Left lung (tissue), 4 donors: ENCODE measurements at regions not wholly inside any gene's neighbourhood (a gene's known extent, or its start where the extent isn't known, plus 50 kb on each side); places are given as distances from the start of the nearest gene placed in this dataset.
A peak's percentile ranks its signal among the peaks of the same experiment; 100 is the strongest.

Experiments
- ATAC-seq: fragments of 200-7000 bp; cut with Tn5 transposase; one replicate; pipeline ENCODE4 v1.9.1; 2020; ENCODE audit warnings: moderate library complexity
- DNase-seq, 4 donors: peaks; one replicate each; pipeline ENCODE4 v3.0.0-alpha.2; 2013 to 2020
- H3K27ac ChIP-seq, 2 donors: fragments of 200-600 bp; sonication (generic) in 1 of 2; one replicate each; pipeline versions ENCODE4 v1.5.0 to v1.8.0; 2020 to 2021
- H3K27me3 ChIP-seq, 2 donors: fragments of 200-600 bp; sonication (generic) in 1 of 2; one replicate each; pipeline versions ENCODE4 v1.5.0 to v1.8.0; 2020 to 2021
- H3K36me3 ChIP-seq, 2 donors: fragments of 200-600 bp; sonication (generic) in 1 of 2; one replicate each; pipeline versions ENCODE4 v1.5.0 to v1.8.0; 2020 to 2021
- H3K4me1 ChIP-seq, 2 donors: fragments of 200-600 bp; one replicate each; pipeline ENCODE4 v1.8.0; 2021
- H3K4me3 ChIP-seq, 2 donors: fragments of 200-600 bp; sonication (generic) in 1 of 2; one replicate each; pipeline versions ENCODE4 v1.5.0 to v1.8.0; 2020 to 2021; ENCODE audit warnings: mild to moderate bottlenecking in 1 of 2
- H3K9me3 ChIP-seq, 2 donors: fragments of 200-600 bp; sonication (generic) in 1 of 2; one replicate each; pipeline versions ENCODE4 v1.5.0 to v1.8.0; 2020 to 2021
- CTCF ChIP-seq, 2 donors: fragments of 200-600 bp; sonication (generic) in 1 of 2; IDR thresholded peaks; one replicate each; pipeline versions ENCODE4 v1.5.0 to v1.8.0; 2021; ENCODE audit warnings: antibody characterized with exemption in 2 of 2
- intact Hi-C, 2 donors: fragments of 100-400 bp; cut with DNase I; formaldehyde crosslinking; loops; one replicate each; pipeline versions ENCODE4 v1.11.2 to v1.14.2; 2022
- donor health status: DM: no; HTN: yes; CAD: no.
- donor health status: DM: no; HTN: no; CAD: no.

- TF ChIP-seq CTCF (IDR thresholded peaks at IDR 0.05): no peak
- no peak for DNase-seq
- no peaks in the 10 kb centered on the region for H3K36me3 ChIP-seq
- H3K27me3 ChIP-seq: no peaks in the 10 kb centered on the region
- H3K27ac ChIP-seq: no peak overlapping the region
- no peaks in the 10 kb centered on the region for H3K9me3 ChIP-seq
- H3K4me3 ChIP-seq: no peak overlapping the region
- no peaks in the 10 kb centered on the region for H3K4me1 ChIP-seq
- no peak for ATAC-seq
- intact Hi-C loops: no loop called here
These were observed 137.4 kb downstream of the MC4R start for GRCh38 chr18:60235164-60235563.

GRCh38 chr18:60232541-60232940, 140.0 kb downstream of the MC4R start:
- Histone ChIP-seq H3K27me3 (no peaks in the 10 kb centered on the region), H3K4me3 (no peak overlapping the region), H3K27ac (no peak overlapping the region), H3K36me3 (no peaks in the 10 kb centered on the region), H3K4me1 (no peaks in the 10 kb centered on the region), H3K9me3 (no peaks in the 10 kb centered on the region)
- no peak for TF ChIP-seq CTCF (IDR thresholded peaks at IDR 0.05)
- intact Hi-C loops: no loop called here
- DNase-seq (no peak), ATAC-seq (no peak)

- Histone ChIP-seq H3K27me3 (no peaks in the 10 kb centered on the region), H3K4me1 (no peaks in the 10 kb centered on the region), H3K36me3 (no peaks in the 10 kb centered on the region), H3K27ac (no peak overlapping the region), H3K4me3 (no peak overlapping the region), H3K9me3 (peaks cover 0 to 6% of the 10 kb centered on the region in 2 donors)
- no peak for ATAC-seq
- peak in 2 of 4 donors; percentile 81 to 82 for DNase-seq
- no peak for TF ChIP-seq CTCF (IDR thresholded peaks at IDR 0.05)
- intact Hi-C loops: no loop called here
These were observed 143.7 kb downstream of the MC4R start for GRCh38 chr18:60228609-60229595.

GRCh38 chr18:60215432-60215831, 157.1 kb downstream of the MC4R start:
- no peak for ATAC-seq
- H3K27ac ChIP-seq: no peak overlapping the region
- H3K4me3 ChIP-seq: no peak overlapping the region
- no peaks in the 10 kb centered on the region for H3K9me3 ChIP-seq
- H3K4me1 ChIP-seq: no peaks in the 10 kb centered on the region
- DNase-seq: no peak
- intact Hi-C loops: no loop called here
- H3K36me3 ChIP-seq: no peaks in the 10 kb centered on the region
- no peaks in the 10 kb centered on the region for H3K27me3 ChIP-seq
- no peak for TF ChIP-seq CTCF (IDR thresholded peaks at IDR 0.05)

- ATAC-seq: no peak
- H3K27ac ChIP-seq: no peak overlapping the region
- no peak for TF ChIP-seq CTCF (IDR thresholded peaks at IDR 0.05)
- no peaks in the 10 kb centered on the region for H3K9me3 ChIP-seq
- intact Hi-C loops: no loop called here
- no peaks in the 10 kb centered on the region for H3K4me1 ChIP-seq
- DNase-seq: no peak
- no peaks in the 10 kb centered on the region for H3K27me3 ChIP-seq
- no peak overlapping the region for H3K4me3 ChIP-seq
- no peaks in the 10 kb centered on the region for H3K36me3 ChIP-seq
These were observed 163.5 kb downstream of the MC4R start for GRCh38 chr18:60209042-60209441.
